ENCODE measurements at regions not wholly inside any gene's neighbourhood (a gene's known extent, or its start where the extent isn't known, plus 50 kb on each side); places are given as distances from the start of the nearest gene placed in this dataset.

GRCh38 chr15:91635641-91636040 is 217.9 kb upstream of the SLCO3A1 start:
- Histone ChIP-seq H3K4me1 (ENCODE audit: control insufficient read depth in 1 of 2, insufficient read depth in 2 of 2, low read depth in 1 of 2, low read length in 1 of 2) (peaks cover 0 to 6% of the 10 kb centered on the region in 2 experiments; a peak in 1 of 4 replicates), H3K9ac (no peak overlapping the region), H3K4me3 (ENCODE audit: low read depth in 2 of 2, low read length in 1 of 2) (no peak overlapping the region), H3K27ac (ENCODE audit: low read depth in 2 of 2, low read length in 1 of 2) (no peak overlapping the region), H3K36me3 (replicated peaks in 1 of 2; ENCODE audit: control insufficient read depth in 1 of 2, insufficient read depth in 2 of 2, low read length in 1 of 2) (no peaks in the 10 kb centered on the region), H3F3A (replicated peaks; ENCODE audit: insufficient read depth) (no peaks in the 10 kb centered on the region), H3K79me2 (ENCODE audit: insufficient read depth) (no peaks in the 10 kb centered on the region), H2AFZ (ENCODE audit: low read depth) (no peak overlapping the region), H4K20me1 (ENCODE audit: insufficient read depth) (no peaks in the 10 kb centered on the region), H3K27me3 (ENCODE audit: insufficient read depth) (no peaks in the 10 kb centered on the region), H3K9me3 (no peaks in the 10 kb centered on the region), H3K4me2 (no peak overlapping the region), H3K9me2 (no peaks in the 10 kb centered on the region)
- ChIA-PET CTCF (no interaction called here), POLR2A (no interaction called here)
- 42% methylated on average over 1 of the region's 1 CpG for WGBS (ENCODE audit: low lambda C conversion rate)
- TF ChIP-seq CTCF (IDR thresholded peaks at IDR 0.05) (no peak), NRF1 (IDR thresholded peaks at IDR 0.05; ENCODE audit: low read depth, low read length) (no peak), TEAD4 (IDR thresholded peaks at IDR 0.05; ENCODE audit: borderline replicate concordance, insufficient read depth) (no peak), IRF3 (IDR thresholded peaks at IDR 0.05; ENCODE audit: low read depth, low read length) (no peak), TCF12 (IDR thresholded peaks at IDR 0.05) (no peak), SMC3 (IDR thresholded peaks at IDR 0.05; ENCODE audit: low read depth, low read length) (no peak), GATA2 (CRISPR knock-in tag; IDR thresholded peaks at IDR 0.05) (0 out of 2 replicates have a peak, but pooled peaks have one; percentile 11)
- DNase-seq = no peak

- no peaks in the 10 kb centered on the region for H3K9me3 ChIP-seq
- 48% methylated on average over 2 of the region's 2 CpGs for WGBS (ENCODE audit: low lambda C conversion rate)
- H3K79me2 ChIP-seq (ENCODE audit: insufficient read depth) = no peaks in the 10 kb centered on the region
- ChIA-PET CTCF (interaction anchor here (1.6 kb wide), 1 partner anchor 57 kb away, joined by 5 read pairs; no protein-coding TSS in a partner anchor), POLR2A (no interaction called here)
- DNase-seq = no peak
- H4K20me1 ChIP-seq (ENCODE audit: insufficient read depth) = no peaks in the 10 kb centered on the region
- no peak overlapping the region for H2AFZ ChIP-seq (ENCODE audit: low read depth)
- H3K27me3 ChIP-seq (ENCODE audit: insufficient read depth) = no peaks in the 10 kb centered on the region
- no peak overlapping the region for H3K4me2 ChIP-seq
- TF ChIP-seq SMC3 (IDR thresholded peaks at IDR 0.05; ENCODE audit: low read depth, low read length) (no peak), TAF1 (IDR thresholded peaks at IDR 0.05; ENCODE audit: borderline replicate concordance, low read depth, low read length) (no peak), MXI1 (IDR thresholded peaks at IDR 0.05; ENCODE audit: low read depth, low read length) (no peak), RFX5 (IDR thresholded peaks at IDR 0.05; ENCODE audit: low read length) (no peak), RAD21 (IDR thresholded peaks at IDR 0.05; ENCODE audit: low read length) (no peak), CHD2 (IDR thresholded peaks at IDR 0.05; ENCODE audit: low read length, partially characterized antibody) (no peak), ZBTB33 (IDR thresholded peaks at IDR 0.05; ENCODE audit: borderline replicate concordance, low read depth) (no peak), TCF12 (IDR thresholded peaks at IDR 0.05) (no peak), IRF3 (IDR thresholded peaks at IDR 0.05; ENCODE audit: low read depth, low read length) (no peak), FOXM1 (IDR thresholded peaks at IDR 0.05; ENCODE audit: low read depth) (no peak), USF1 (IDR thresholded peaks at IDR 0.05; ENCODE audit: borderline replicate concordance, low read depth) (no peak), POLR2AphosphoS5 (IDR thresholded peaks at IDR 0.05; ENCODE audit: low read depth, low read length) (no peak), ELF1 (IDR thresholded peaks at IDR 0.05) (no peak)
- H3F3A ChIP-seq (replicated peaks; ENCODE audit: insufficient read depth) = no peaks in the 10 kb centered on the region
- H3K4me1 ChIP-seq (ENCODE audit: control insufficient read depth in 1 of 2, insufficient read depth in 2 of 2, low read depth in 1 of 2, low read length in 1 of 2) = peaks cover 0 to 14% of the 10 kb centered on the region in 2 experiments; a peak in 2 of 4 replicates
- H3K4me3 ChIP-seq (ENCODE audit: low read depth in 2 of 2, low read length in 1 of 2) = no peak overlapping the region
- H3K27ac ChIP-seq (ENCODE audit: low read depth in 2 of 2, low read length in 1 of 2) = no peak overlapping the region
- no peaks in the 10 kb centered on the region for H3K36me3 ChIP-seq (replicated peaks in 1 of 2; ENCODE audit: control insufficient read depth in 1 of 2, insufficient read depth in 2 of 2, low read length in 1 of 2)
- H3K9ac ChIP-seq = no peak overlapping the region
- no peaks in the 10 kb centered on the region for H3K9me2 ChIP-seq
These were observed 204.5 kb upstream of the SLCO3A1 start for GRCh38 chr15:91649016-91649415.
